ENCODE measurements at regions not wholly inside any gene's neighbourhood (a gene's known extent, or its start where the extent isn't known, plus 50 kb on each side); places are given as distances from the start of the nearest gene placed in this dataset.
"Not testable (repeated sequence)": the region's sequence is repeated elsewhere in the genome, so short reads cannot be mapped to it uniquely, and the experiment has no call there.

DNA sequence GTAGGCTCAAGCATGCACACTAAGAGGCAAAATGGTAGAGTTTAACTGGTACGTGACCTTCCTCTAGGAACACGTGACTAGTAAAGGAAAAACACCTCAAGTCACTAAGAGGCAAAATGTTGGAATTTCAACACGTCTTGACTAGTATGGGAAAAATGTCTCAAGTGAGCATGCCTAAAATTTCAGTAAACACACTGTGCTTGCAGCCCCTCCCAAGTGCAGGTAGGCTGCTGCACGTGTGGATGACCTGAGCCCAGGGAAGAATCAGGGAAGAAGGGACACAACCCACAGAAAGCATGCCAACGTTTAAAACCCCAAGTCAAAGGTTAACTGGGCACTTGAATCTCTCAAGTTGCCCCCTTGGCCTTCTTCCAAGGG, 162.2 kb downstream of the TENT5A start:
- H3K36me3 ChIP-seq (ENCODE audit: control insufficient read depth, low read depth, low read length) = no peaks in the 10 kb centered on the region
- H3K27ac ChIP-seq (ENCODE audit: low read length) = no peak overlapping the region
- H3K9ac ChIP-seq (ENCODE audit: low read length) = no peak overlapping the region
- no peak overlapping the region for H3K4me3 ChIP-seq (ENCODE audit: low read length)
- no peaks in the 10 kb centered on the region for H3K9me3 ChIP-seq (ENCODE audit: control insufficient read depth, low read depth, low read length)
- no peaks in the 10 kb centered on the region for H3K4me1 ChIP-seq (ENCODE audit: control insufficient read depth, low read depth, low read length)
- no peaks in the 10 kb centered on the region for H3K27me3 ChIP-seq (ENCODE audit: control insufficient read depth, insufficient read depth, low read length)

DNA sequence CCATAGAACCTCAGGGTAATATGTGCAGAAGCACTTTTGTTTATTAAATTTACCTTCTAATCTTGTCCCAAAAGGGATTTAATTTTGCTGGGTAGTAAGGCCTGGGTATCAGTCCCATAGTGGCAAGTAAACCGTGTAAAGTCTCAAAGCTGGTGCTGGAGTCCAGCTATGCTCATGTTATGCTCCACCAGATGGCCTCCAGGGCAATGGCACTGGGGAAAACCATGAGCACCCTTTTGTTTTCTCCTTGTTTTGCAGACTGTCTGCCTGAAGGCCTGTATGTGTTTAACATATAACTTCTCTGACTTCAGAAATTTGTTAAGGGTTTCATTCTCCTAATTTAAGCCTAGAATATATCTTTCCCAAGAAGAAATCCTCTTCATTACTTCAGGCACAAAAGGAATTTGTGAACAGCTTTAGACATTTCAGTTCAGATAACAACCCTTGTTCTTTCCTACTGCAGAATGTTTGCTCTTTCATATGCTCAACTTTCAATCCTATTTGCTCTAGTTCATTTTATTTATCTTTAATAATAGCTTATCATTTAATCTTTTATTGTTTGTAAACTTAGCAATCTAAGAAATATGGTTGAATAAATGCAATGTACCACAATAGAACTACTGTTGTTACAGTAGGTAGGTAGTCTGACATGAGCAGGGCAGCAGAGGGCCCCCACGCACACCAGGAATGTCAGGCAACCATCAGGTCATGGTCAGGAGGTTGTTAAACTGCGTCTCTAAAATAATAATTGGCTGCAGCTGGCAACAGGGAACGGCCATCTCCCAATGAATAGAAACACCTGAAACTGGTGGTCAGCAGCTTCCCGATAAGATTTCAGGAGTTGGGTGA, 162.8 kb downstream of the TENT5A start:
- Histone ChIP-seq H3K9ac (ENCODE audit: low read length) (no peak overlapping the region), H3K36me3 (ENCODE audit: control insufficient read depth, low read depth, low read length) (no peaks in the 10 kb centered on the region), H3K4me3 (ENCODE audit: low read length) (no peak overlapping the region), H3K4me1 (ENCODE audit: control insufficient read depth, low read depth, low read length) (no peaks in the 10 kb centered on the region), H3K9me3 (ENCODE audit: control insufficient read depth, low read depth, low read length) (no peaks in the 10 kb centered on the region), H3K27me3 (ENCODE audit: control insufficient read depth, insufficient read depth, low read length) (no peaks in the 10 kb centered on the region), H3K27ac (ENCODE audit: low read length) (no peak overlapping the region)

DNA sequence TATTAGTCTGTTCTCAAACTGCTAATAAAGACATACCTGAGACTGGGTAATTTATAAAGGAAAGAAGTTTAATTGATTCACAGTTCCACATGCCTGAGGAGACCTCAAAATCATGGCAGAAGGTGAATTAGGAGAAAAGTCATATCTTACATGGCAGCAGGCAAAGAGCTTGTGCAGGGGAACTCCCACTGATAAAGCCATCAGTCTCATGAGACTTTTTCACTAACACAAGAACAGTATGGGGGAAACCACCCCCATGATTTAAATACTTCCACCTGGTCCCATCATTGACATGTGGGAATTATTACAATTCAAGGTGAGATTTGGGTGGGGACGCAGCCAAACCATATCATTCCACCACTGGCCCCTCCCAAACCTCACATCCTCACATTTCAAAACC, 166.8 kb downstream of the TENT5A start:
- H3K27ac ChIP-seq (ENCODE audit: low read length); H3K9ac ChIP-seq (ENCODE audit: low read length); H3K4me3 ChIP-seq (ENCODE audit: low read length); H3K27me3 ChIP-seq (ENCODE audit: control insufficient read depth, insufficient read depth, low read length); H3K36me3 ChIP-seq (ENCODE audit: control insufficient read depth, low read depth, low read length); H3K9me3 ChIP-seq (ENCODE audit: control insufficient read depth, low read depth, low read length); H3K4me1 ChIP-seq (ENCODE audit: control insufficient read depth, low read depth, low read length): not testable (repeated sequence)

DNA sequence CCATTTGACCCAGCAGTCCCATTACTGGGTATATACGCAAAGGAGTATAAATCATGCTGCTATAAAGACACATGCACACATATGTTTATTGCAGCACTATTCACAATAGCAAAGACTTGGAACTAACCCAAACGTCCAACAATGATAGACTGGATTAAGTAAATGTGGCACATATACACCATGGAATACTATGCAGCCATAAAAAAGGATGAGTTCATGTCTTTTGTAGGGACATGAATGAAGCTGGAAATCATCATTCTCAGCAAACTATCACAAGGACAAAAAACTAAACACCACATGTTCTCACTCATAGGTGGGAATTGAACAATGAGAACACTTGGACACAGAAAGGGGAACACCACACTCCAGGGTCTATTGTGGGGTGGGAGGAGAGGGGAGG, 168.3 kb downstream of the TENT5A start:
- H3K9ac ChIP-seq (ENCODE audit: low read length); H3K27ac ChIP-seq (ENCODE audit: low read length); H3K9me3 ChIP-seq (ENCODE audit: control insufficient read depth, low read depth, low read length); H3K36me3 ChIP-seq (ENCODE audit: control insufficient read depth, low read depth, low read length); H3K4me3 ChIP-seq (ENCODE audit: low read length); H3K4me1 ChIP-seq (ENCODE audit: control insufficient read depth, low read depth, low read length); H3K27me3 ChIP-seq (ENCODE audit: control insufficient read depth, insufficient read depth, low read length): not testable (repeated sequence)

DNA sequence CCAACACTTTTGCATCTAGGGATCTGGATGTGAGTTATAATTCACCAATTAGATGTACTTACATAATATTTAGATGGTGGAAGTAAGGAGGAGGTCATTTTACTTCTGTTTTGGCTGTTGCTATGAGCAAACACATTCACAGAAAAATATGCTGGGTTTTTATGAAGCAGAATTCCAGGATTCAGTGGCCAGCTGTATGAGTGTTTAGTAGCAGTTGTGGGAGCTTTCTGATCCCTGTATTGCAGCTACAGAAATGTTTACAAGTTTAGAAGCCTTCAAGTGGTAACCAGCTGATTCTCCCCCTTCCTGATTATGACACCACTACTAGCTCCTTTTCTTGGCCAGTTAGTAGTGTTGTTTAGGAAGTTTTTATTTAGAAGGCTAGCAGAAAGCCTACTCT, 177.0 kb downstream of the TENT5A start:
- no peak overlapping the region for H3K4me3 ChIP-seq (ENCODE audit: low read length)
- H3K9me3 ChIP-seq (ENCODE audit: control insufficient read depth, low read depth, low read length) = no peaks in the 10 kb centered on the region
- H3K27me3 ChIP-seq (ENCODE audit: control insufficient read depth, insufficient read depth, low read length) = no peaks in the 10 kb centered on the region
- no peak overlapping the region for H3K27ac ChIP-seq (ENCODE audit: low read length)
- no peaks in the 10 kb centered on the region for H3K4me1 ChIP-seq (ENCODE audit: control insufficient read depth, low read depth, low read length)
- H3K36me3 ChIP-seq (ENCODE audit: control insufficient read depth, low read depth, low read length) = no peaks in the 10 kb centered on the region
- H3K9ac ChIP-seq (ENCODE audit: low read length) = no peak overlapping the region

DNA sequence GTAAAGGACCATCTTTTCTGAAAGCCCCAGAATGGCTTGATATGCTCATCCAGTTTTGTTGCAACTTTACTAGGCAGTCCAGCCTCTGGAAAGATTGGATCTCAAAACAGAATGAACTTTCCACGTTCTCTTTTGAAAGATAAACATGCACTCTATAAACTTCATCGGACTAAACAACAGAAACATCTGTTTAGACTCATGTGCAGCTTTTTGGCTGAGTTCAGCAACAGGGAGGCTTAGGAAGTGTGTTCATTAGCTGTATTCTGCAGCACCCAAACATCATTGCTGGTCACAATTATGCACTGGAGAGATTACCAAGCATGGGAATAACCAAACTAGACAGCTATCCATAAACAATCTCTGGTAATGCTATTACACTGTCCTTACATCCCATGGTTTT, 180.5 kb downstream of the TENT5A start:
- no peaks in the 10 kb centered on the region for H3K27me3 ChIP-seq (ENCODE audit: control insufficient read depth, insufficient read depth, low read length)
- no peaks in the 10 kb centered on the region for H3K36me3 ChIP-seq (ENCODE audit: control insufficient read depth, low read depth, low read length)
- H3K9ac ChIP-seq (ENCODE audit: low read length) = no peak overlapping the region
- no peaks in the 10 kb centered on the region for H3K9me3 ChIP-seq (ENCODE audit: control insufficient read depth, low read depth, low read length)
- H3K27ac ChIP-seq (ENCODE audit: low read length) = no peak overlapping the region
- H3K4me1 ChIP-seq (ENCODE audit: control insufficient read depth, low read depth, low read length) = no peaks in the 10 kb centered on the region
- no peak overlapping the region for H3K4me3 ChIP-seq (ENCODE audit: low read length)

DNA sequence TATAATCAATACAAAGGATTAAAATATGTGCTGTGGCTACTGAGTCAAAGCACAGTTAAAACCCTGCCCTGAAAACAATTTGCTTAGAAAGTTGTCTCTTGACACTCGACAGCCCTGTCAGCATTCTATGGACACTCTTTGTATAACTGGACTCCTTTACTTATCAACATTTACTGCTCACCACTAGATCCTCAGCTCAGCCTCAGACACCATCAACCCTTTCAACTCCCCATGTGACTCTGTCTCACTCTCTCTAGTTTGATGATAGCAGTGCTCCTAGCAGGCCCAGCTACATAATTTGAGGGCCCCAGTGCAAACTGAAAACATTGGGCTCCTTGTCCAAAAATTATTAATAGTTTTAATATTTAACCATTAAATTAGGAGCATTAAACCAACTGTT, 181.8 kb downstream of the TENT5A start:
- Histone ChIP-seq H3K4me3 (ENCODE audit: low read length) (no peak overlapping the region), H3K36me3 (ENCODE audit: control insufficient read depth, low read depth, low read length) (no peaks in the 10 kb centered on the region), H3K9ac (ENCODE audit: low read length) (no peak overlapping the region), H3K27me3 (ENCODE audit: control insufficient read depth, insufficient read depth, low read length) (no peaks in the 10 kb centered on the region), H3K27ac (ENCODE audit: low read length) (no peak overlapping the region), H3K9me3 (ENCODE audit: control insufficient read depth, low read depth, low read length) (no peaks in the 10 kb centered on the region), H3K4me1 (ENCODE audit: control insufficient read depth, low read depth, low read length) (no peaks in the 10 kb centered on the region)

DNA sequence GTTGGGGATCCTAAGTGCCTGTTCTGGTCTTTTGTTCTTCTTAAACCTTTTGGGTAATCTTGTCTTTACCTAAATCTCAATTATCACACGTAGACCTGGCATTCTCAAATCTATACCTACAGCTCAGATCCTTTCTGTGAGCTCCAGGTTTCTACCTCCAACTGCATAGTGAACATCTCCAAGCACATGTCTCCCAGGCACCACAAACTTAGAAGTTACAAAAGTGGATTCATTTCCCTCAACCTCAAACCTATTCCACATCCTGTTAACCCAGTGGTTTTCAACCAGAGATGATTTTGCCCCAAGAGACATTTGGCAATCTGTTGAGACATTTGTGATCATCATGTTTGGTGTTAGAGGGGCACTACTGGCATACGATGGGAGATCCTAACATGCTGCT, 183.5 kb downstream of the TENT5A start:
- Histone ChIP-seq H3K27me3 (ENCODE audit: control insufficient read depth, insufficient read depth, low read length) (no peaks in the 10 kb centered on the region), H3K4me3 (ENCODE audit: low read length) (no peak overlapping the region), H3K9ac (ENCODE audit: low read length) (no peak overlapping the region), H3K27ac (ENCODE audit: low read length) (no peak overlapping the region), H3K36me3 (ENCODE audit: control insufficient read depth, low read depth, low read length) (no peaks in the 10 kb centered on the region), H3K4me1 (ENCODE audit: control insufficient read depth, low read depth, low read length) (peaks cover 7% of the 10 kb centered on the region), H3K9me3 (ENCODE audit: control insufficient read depth, low read depth, low read length) (no peaks in the 10 kb centered on the region)

DNA sequence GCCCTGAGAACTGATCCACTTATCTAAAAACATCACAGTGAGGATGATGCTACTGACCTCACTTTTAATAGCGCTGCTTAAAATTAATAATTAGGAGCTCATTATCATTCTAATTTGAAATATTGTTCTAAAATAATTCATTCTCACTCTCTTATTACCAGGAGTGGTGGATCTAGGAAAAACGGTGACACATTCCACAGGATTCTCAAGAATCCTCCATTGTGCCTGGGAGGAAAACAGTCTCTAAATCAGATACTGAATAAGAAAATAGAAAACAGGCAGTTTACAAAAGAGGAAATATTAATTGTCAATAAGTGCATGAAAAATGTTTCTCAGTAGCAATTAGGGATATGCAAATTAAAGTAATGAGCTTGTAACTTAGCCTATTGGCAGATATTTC, 187.4 kb downstream of the TENT5A start:
- Histone ChIP-seq H3K27ac (ENCODE audit: low read length) (no peak overlapping the region), H3K4me1 (ENCODE audit: control insufficient read depth, low read depth, low read length) (peaks cover 7% of the 10 kb centered on the region), H3K9me3 (ENCODE audit: control insufficient read depth, low read depth, low read length) (no peaks in the 10 kb centered on the region), H3K27me3 (ENCODE audit: control insufficient read depth, insufficient read depth, low read length) (no peaks in the 10 kb centered on the region), H3K9ac (ENCODE audit: low read length) (no peak overlapping the region), H3K36me3 (ENCODE audit: control insufficient read depth, low read depth, low read length) (no peaks in the 10 kb centered on the region), H3K4me3 (ENCODE audit: low read length) (no peak overlapping the region)

DNA sequence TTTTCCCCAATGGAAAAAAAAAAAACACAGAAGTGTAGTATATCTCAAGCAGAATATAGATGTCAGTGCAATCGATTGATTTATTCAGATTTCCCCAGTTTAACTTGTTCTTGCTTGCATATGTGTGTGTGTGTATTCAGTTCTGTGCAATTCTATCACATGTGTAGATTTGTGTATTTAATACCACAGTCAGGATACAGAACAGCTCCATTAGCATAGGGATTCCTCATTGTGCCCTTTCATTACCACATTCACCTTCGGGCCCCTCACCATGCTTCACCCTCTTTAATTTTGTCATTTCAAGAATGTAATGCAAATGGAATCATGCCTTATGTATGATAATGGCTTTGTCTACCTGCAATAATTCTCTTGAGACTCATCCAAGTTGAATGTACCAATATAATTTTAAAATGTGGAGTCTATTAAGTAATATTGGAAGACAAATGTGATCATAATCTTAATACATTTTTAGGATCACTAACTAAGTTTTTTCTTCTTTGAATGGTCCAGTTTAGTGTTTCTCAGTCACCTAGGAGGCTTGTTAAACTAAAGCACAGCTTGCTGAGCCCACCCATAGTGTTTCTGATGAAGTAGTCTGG, 187.9 kb downstream of the TENT5A start:
- H3K36me3 ChIP-seq (ENCODE audit: control insufficient read depth, low read depth, low read length) = no peaks in the 10 kb centered on the region
- no peaks in the 10 kb centered on the region for H3K9me3 ChIP-seq (ENCODE audit: control insufficient read depth, low read depth, low read length)
- H3K4me3 ChIP-seq (ENCODE audit: low read length) = no peak overlapping the region
- H3K4me1 ChIP-seq (ENCODE audit: control insufficient read depth, low read depth, low read length) = peaks cover 7% of the 10 kb centered on the region
- H3K27me3 ChIP-seq (ENCODE audit: control insufficient read depth, insufficient read depth, low read length) = no peaks in the 10 kb centered on the region
- H3K27ac ChIP-seq (ENCODE audit: low read length) = no peak overlapping the region
- H3K9ac ChIP-seq (ENCODE audit: low read length) = no peak overlapping the region

DNA sequence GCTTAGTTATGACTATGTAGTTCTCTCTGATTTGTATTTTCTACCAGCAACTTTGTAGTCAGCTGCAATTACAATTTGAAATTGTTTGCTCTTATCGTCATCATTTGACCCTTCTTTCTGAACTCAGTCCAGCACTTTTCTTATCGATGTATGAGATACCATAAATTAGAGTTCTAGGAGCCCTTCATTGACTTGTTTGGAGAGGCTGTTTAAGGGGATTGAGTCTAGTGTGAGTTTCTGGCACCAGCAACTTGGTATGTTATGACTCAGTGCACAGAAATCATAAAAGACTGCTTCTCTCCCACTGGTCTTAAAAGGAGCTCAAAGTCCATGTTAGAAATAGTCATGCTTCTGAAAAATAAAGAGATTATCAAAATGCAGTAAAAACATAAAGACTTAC, 190.3 kb downstream of the TENT5A start:
- no peak overlapping the region for H3K27ac ChIP-seq (ENCODE audit: low read length)
- no peaks in the 10 kb centered on the region for H3K27me3 ChIP-seq (ENCODE audit: control insufficient read depth, insufficient read depth, low read length)
- no peaks in the 10 kb centered on the region for H3K9me3 ChIP-seq (ENCODE audit: control insufficient read depth, low read depth, low read length)
- no peak overlapping the region for H3K9ac ChIP-seq (ENCODE audit: low read length)
- H3K4me1 ChIP-seq (ENCODE audit: control insufficient read depth, low read depth, low read length) = peaks cover 7% of the 10 kb centered on the region
- H3K36me3 ChIP-seq (ENCODE audit: control insufficient read depth, low read depth, low read length) = no peaks in the 10 kb centered on the region
- no peak overlapping the region for H3K4me3 ChIP-seq (ENCODE audit: low read length)

DNA sequence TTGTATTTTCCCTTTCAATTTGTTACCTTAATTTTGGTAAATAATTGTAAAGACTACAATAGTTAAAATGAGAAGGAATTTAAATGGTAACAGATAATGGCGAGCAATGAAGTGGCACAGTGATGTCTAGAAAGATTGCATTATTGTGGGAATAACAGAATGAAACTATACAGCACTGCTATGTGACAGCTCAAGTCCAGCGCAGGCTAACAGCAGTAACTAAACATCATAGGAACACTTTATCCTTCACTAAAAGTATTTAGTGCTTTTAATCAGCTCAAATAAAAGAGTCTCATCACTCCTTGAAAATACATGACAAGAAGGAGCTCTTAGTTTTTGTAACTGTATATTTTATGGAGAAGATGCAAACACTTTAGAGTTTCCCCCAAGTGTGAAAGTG, 190.8 kb downstream of the TENT5A start:
- Histone ChIP-seq H3K9ac (ENCODE audit: low read length) (no peak overlapping the region), H3K27ac (ENCODE audit: low read length) (no peak overlapping the region), H3K27me3 (ENCODE audit: control insufficient read depth, insufficient read depth, low read length) (no peaks in the 10 kb centered on the region), H3K36me3 (ENCODE audit: control insufficient read depth, low read depth, low read length) (no peaks in the 10 kb centered on the region), H3K9me3 (ENCODE audit: control insufficient read depth, low read depth, low read length) (no peaks in the 10 kb centered on the region), H3K4me1 (ENCODE audit: control insufficient read depth, low read depth, low read length) (peaks cover 7% of the 10 kb centered on the region), H3K4me3 (ENCODE audit: low read length) (no peak overlapping the region)

Data from iPS-18a (cell line).